ENCODE measurements at regions not wholly inside any gene's neighbourhood (a gene's known extent, or its start where the extent isn't known, plus 50 kb on each side); places are given as distances from the start of the nearest gene placed in this dataset.
"Not testable (repeated sequence)": the region's sequence is repeated elsewhere in the genome, so short reads cannot be mapped to it uniquely, and the experiment has no call there.

- TF ChIP-seq, protein P1, sequence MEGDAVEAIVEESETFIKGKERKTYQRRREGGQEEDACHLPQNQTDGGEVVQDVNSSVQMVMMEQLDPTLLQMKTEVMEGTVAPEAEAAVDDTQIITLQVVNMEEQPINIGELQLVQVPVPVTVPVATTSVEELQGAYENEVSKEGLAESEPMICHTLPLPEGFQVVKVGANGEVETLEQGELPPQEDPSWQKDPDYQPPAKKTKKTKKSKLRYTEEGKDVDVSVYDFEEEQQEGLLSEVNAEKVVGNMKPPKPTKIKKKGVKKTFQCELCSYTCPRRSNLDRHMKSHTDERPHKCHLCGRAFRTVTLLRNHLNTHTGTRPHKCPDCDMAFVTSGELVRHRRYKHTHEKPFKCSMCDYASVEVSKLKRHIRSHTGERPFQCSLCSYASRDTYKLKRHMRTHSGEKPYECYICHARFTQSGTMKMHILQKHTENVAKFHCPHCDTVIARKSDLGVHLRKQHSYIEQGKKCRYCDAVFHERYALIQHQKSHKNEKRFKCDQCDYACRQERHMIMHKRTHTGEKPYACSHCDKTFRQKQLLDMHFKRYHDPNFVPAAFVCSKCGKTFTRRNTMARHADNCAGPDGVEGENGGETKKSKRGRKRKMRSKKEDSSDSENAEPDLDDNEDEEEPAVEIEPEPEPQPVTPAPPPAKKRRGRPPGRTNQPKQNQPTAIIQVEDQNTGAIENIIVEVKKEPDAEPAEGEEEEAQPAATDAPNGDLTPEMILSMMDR (IDR thresholded peaks at IDR 0.05), result not testable (repeated sequence)
- TF ChIP-seq POLR2A (IDR thresholded peaks at IDR 0.05), result not testable (repeated sequence)
Measured at GRCh38 chr4:4084171-4084570, 142.6 kb downstream of the OTOP1 start.
